ENCODE measurements at regions not wholly inside any gene's neighbourhood (a gene's known extent, or its start where the extent isn't known, plus 50 kb on each side); places are given as distances from the start of the nearest gene placed in this dataset.

GRCh38 chr2:241949736-241950412 is 80.3 kb downstream of the RTP5 start:
- no peak for ATAC-seq (ENCODE audit: insufficient number of reproducible peaks, low FRiP score, low read depth)
- no peak for DNase-seq (ENCODE audit: low spot score)
- no peaks in the 10 kb centered on the region for H3K27me3 ChIP-seq (replicated peaks; ENCODE audit: insufficient read depth)

GRCh38 chr2:241950413-241951315 is 81.1 kb downstream of the RTP5 start:
- H3K4me3 ChIP-seq = no peak overlapping the region
- TF ChIP-seq, protein P1, sequence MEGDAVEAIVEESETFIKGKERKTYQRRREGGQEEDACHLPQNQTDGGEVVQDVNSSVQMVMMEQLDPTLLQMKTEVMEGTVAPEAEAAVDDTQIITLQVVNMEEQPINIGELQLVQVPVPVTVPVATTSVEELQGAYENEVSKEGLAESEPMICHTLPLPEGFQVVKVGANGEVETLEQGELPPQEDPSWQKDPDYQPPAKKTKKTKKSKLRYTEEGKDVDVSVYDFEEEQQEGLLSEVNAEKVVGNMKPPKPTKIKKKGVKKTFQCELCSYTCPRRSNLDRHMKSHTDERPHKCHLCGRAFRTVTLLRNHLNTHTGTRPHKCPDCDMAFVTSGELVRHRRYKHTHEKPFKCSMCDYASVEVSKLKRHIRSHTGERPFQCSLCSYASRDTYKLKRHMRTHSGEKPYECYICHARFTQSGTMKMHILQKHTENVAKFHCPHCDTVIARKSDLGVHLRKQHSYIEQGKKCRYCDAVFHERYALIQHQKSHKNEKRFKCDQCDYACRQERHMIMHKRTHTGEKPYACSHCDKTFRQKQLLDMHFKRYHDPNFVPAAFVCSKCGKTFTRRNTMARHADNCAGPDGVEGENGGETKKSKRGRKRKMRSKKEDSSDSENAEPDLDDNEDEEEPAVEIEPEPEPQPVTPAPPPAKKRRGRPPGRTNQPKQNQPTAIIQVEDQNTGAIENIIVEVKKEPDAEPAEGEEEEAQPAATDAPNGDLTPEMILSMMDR (IDR thresholded peaks at IDR 0.05) = peak; percentile 87

More at GRCh38 chr2:241949736-241950412, 80.3 kb downstream of the RTP5 start:
- no peaks in the 10 kb centered on the region for H3K9me3 ChIP-seq
- H3K36me3 ChIP-seq = no peaks in the 10 kb centered on the region
- TF ChIP-seq, protein P1 (IDR thresholded peaks at IDR 0.05) = no peak
- H3K4me3 ChIP-seq = no peak overlapping the region
- no peaks in the 10 kb centered on the region for H3K4me1 ChIP-seq (ENCODE audit: control insufficient read depth in 1 of 2, low read depth in 2 of 2)
- no peak overlapping the region for H3K27ac ChIP-seq

DNA sequence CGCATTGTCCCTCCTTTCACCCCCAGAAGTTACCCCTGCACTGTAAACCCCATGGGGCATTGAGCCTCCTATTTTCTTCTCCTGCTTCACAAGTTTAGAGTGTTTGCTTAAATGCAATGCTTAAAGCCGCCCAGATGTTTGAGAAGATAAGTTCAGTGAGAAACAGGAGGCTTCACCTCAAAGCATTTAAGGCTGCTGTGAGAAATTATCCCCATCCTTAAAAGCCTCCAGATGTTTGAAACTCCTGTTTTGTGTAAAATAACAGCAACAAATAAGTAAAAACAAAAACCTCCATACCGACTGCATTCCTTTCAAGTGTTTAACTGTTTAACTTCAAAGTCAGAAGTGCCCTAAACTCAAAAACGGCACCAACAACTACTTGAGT is 81.8 kb downstream of the RTP5 start:
- H3K4me3 ChIP-seq = no peak overlapping the region
- H3K27me3 ChIP-seq (replicated peaks; ENCODE audit: insufficient read depth) = no peaks in the 10 kb centered on the region
- H3K36me3 ChIP-seq = no peaks in the 10 kb centered on the region
- H3K27ac ChIP-seq = no peak overlapping the region
- no peak for ATAC-seq (ENCODE audit: insufficient number of reproducible peaks, low FRiP score, low read depth)
- H3K4me1 ChIP-seq (ENCODE audit: control insufficient read depth in 1 of 2, low read depth in 2 of 2) = no peaks in the 10 kb centered on the region
- DNase-seq (ENCODE audit: low spot score) = no peak
- no peaks in the 10 kb centered on the region for H3K9me3 ChIP-seq
- TF ChIP-seq, protein P1 (IDR thresholded peaks at IDR 0.05) = no peak

More at GRCh38 chr2:241950413-241951315, 81.1 kb downstream of the RTP5 start:
- Histone ChIP-seq H3K27me3 (replicated peaks; ENCODE audit: insufficient read depth) (no peaks in the 10 kb centered on the region), H3K9me3 (no peaks in the 10 kb centered on the region), H3K27ac (no peak overlapping the region), H3K36me3 (no peaks in the 10 kb centered on the region), H3K4me1 (ENCODE audit: control insufficient read depth in 1 of 2, low read depth in 2 of 2) (no peaks in the 10 kb centered on the region)
- DNase-seq (ENCODE audit: low spot score) = no peak
- ATAC-seq (ENCODE audit: insufficient number of reproducible peaks, low FRiP score, low read depth) = peak; percentile 60

GRCh38 chr2:241951920-241952319 is 82.4 kb downstream of the RTP5 start:
- H3K36me3 ChIP-seq = no peaks in the 10 kb centered on the region
- H3K27ac ChIP-seq = no peak overlapping the region
- H3K4me3 ChIP-seq = no peak overlapping the region
- DNase-seq (ENCODE audit: low spot score) = no peak
- TF ChIP-seq, protein P1 (IDR thresholded peaks at IDR 0.05) = no peak
- no peaks in the 10 kb centered on the region for H3K4me1 ChIP-seq (ENCODE audit: control insufficient read depth in 1 of 2, low read depth in 2 of 2)
- no peak for ATAC-seq (ENCODE audit: insufficient number of reproducible peaks, low FRiP score, low read depth)
- H3K27me3 ChIP-seq (replicated peaks; ENCODE audit: insufficient read depth) = no peaks in the 10 kb centered on the region
- H3K9me3 ChIP-seq = no peaks in the 10 kb centered on the region

- no peak overlapping the region for H3K4me3 ChIP-seq
- no peak overlapping the region for H3K27ac ChIP-seq
- H3K27me3 ChIP-seq (replicated peaks; ENCODE audit: insufficient read depth) = no peaks in the 10 kb centered on the region
- DNase-seq (ENCODE audit: low spot score) = no peak
- no peaks in the 10 kb centered on the region for H3K4me1 ChIP-seq (ENCODE audit: control insufficient read depth in 1 of 2, low read depth in 2 of 2)
- no peaks in the 10 kb centered on the region for H3K36me3 ChIP-seq
- TF ChIP-seq, protein P1 (IDR thresholded peaks at IDR 0.05) = no peak
- no peaks in the 10 kb centered on the region for H3K9me3 ChIP-seq
- ATAC-seq (ENCODE audit: insufficient number of reproducible peaks, low FRiP score, low read depth) = no peak
These were observed 83.3 kb downstream of the RTP5 start for GRCh38 chr2:241952816-241953215.
